Thyroid gland (tissue), 4 donors: ENCODE measurements at regions not wholly inside any gene's neighbourhood (a gene's known extent, or its start where the extent isn't known, plus 50 kb on each side); places are given as distances from the start of the nearest gene placed in this dataset.

Experiments used
- CTCF ChIP-seq, 6 experiments: fragments of 200-600 bp in 3 of 6; fragments of 450-650 bp in 3 of 6; sonication (generic) in 3 of 6; IDR thresholded peaks; one replicate each; pipeline ENCODE4 v1.5.1; 2016 to 2019; ENCODE audit warnings: antibody characterized with exemption in 6 of 6, mild to moderate bottlenecking in 2 of 6, inconsistent platforms in 1 of 6, moderate library complexity in 1 of 6
- POLR2A ChIP-seq, 2 donors: fragments of 450-650 bp; IDR thresholded peaks; one replicate each; pipeline ENCODE4 v1.6.1; 2017; ENCODE audit warnings: antibody characterized with exemption in 2 of 2, mild to moderate bottlenecking in 2 of 2, moderate library complexity in 1 of 2

DNA sequence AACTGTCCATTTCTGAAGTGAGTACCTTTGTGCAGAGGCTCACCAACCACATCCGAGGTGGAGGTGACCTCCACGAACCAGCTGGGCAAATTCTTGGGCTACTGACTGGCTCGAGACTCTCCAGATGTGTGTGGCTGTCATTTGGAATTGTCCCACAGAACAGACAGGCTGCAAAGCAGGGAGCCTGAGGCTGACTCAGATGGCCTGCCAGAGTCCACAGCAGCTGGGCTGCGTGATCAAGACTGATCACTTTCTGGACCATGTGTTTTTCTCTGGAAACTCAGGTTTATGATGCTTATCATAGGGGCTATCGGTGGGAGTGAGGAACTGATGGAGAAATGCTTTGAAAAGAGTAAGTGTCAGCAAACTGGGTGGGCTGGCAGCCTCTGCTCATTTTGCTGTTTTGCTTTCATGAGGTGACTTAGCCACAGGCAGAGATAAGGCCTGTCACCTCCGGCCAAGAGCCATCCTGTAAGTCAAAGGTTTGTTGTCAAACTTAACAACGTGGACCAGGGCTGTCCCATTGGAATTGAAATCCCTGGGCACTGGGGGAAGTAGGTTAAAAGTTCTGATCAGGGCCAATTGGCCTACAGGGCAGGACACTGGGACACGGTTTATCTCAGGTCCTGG lies 120.4 kb downstream of the LIPG start:
- no peak for TF ChIP-seq CTCF (IDR thresholded peaks at IDR 0.05)
- no peak for TF ChIP-seq POLR2A (IDR thresholded peaks at IDR 0.05)
